DND-41 (cell line): ENCODE measurements at regions not wholly inside any gene's neighbourhood (a gene's known extent, or its start where the extent isn't known, plus 50 kb on each side); places are given as distances from the start of the nearest gene placed in this dataset.

ENCODE experiments used
- ATAC-seq: fragments of 200-7000 bp; cut with Tn5 transposase; 3 replicates; pipeline ENCODE4 v1.9.1; 2021; ENCODE audit warnings: low read depth; ENCODE audit not compliant: insufficient read depth
- DNase-seq: peaks from one replicate; pipeline ENCODE4 v3.0.0-alpha.2; 2020
- H2AFZ ChIP-seq: 2 replicates; pipeline ENCODE4 v1.6.0; 2012; ENCODE audit warnings: low read depth, low read length
- H3K27ac ChIP-seq: 2 replicates; pipeline ENCODE4 v1.5.1; 2012; ENCODE audit warnings: low read length, inconsistent platforms
- H3K27me3 ChIP-seq: fragments of 200-600 bp; sonication (generic); 2 replicates; pipeline ENCODE4 v1.6.0; 2012; ENCODE audit warnings: low read length, mild to moderate bottlenecking, inconsistent platforms; ENCODE audit not compliant: insufficient read depth, poor library complexity
- H3K36me3 ChIP-seq: 2 replicates; pipeline ENCODE4 v1.5.1; 2012; ENCODE audit warnings: low read length, inconsistent platforms; ENCODE audit not compliant: insufficient read depth
- H3K4me1 ChIP-seq: 2 replicates; pipeline ENCODE4 v1.5.1; 2012; ENCODE audit warnings: mild to moderate bottlenecking, low read length; ENCODE audit not compliant: insufficient read depth
- H3K4me2 ChIP-seq: 2 replicates; pipeline ENCODE4 v1.6.0; 2012; ENCODE audit warnings: mild to moderate bottlenecking, moderate library complexity, low read length, inconsistent platforms; ENCODE audit not compliant: insufficient read depth
- H3K4me3 ChIP-seq, 2 experiments: fragments of 200-600 bp in 1 of 2; shearing (Covaris generic) in 1 of 2; 2 replicates each; pipeline ENCODE4 v1.5.1; 2012 to 2016; ENCODE audit warnings: inconsistent platforms in 2 of 2, low read length in 2 of 2, mild to moderate bottlenecking in 2 of 2, low read depth in 1 of 2, moderate library complexity in 1 of 2
- H3K79me2 ChIP-seq: 2 replicates; pipeline ENCODE4 v1.6.0; 2012; ENCODE audit warnings: low read length, inconsistent platforms; ENCODE audit not compliant: insufficient read depth
- H3K9ac ChIP-seq: 2 replicates; pipeline ENCODE4 v1.6.0; 2012; ENCODE audit warnings: low read depth, mild to moderate bottlenecking, inconsistent platforms, low read length, moderate library complexity
- H3K9me3 ChIP-seq: 2 replicates; pipeline ENCODE4 v1.5.1; 2012; ENCODE audit warnings: low read length, moderate library complexity, mild to moderate bottlenecking, inconsistent platforms; ENCODE audit not compliant: insufficient read depth, severe bottlenecking
- H4K20me1 ChIP-seq: 2 replicates; pipeline ENCODE4 v1.6.0; 2012; ENCODE audit warnings: low read length; ENCODE audit not compliant: insufficient read depth
- EZH2 ChIP-seq: IDR thresholded peaks from 3 replicates; pipeline ENCODE4 v1.6.1; 2012; ENCODE audit warnings: borderline replicate concordance, low read depth, mild to moderate bottlenecking, moderate library complexity, low read length, inconsistent platforms; ENCODE audit not compliant: severe bottlenecking
- TF ChIP-seq, protein P1 (sequence below): IDR thresholded peaks from 2 replicates; pipeline ENCODE4 v1.5.1; 2012; ENCODE audit warnings: borderline replicate concordance, low read length, moderate library complexity, mild to moderate bottlenecking; ENCODE audit not compliant: poor library complexity, severe bottlenecking; ENCODE audit errors: extremely low read depth

DNA sequence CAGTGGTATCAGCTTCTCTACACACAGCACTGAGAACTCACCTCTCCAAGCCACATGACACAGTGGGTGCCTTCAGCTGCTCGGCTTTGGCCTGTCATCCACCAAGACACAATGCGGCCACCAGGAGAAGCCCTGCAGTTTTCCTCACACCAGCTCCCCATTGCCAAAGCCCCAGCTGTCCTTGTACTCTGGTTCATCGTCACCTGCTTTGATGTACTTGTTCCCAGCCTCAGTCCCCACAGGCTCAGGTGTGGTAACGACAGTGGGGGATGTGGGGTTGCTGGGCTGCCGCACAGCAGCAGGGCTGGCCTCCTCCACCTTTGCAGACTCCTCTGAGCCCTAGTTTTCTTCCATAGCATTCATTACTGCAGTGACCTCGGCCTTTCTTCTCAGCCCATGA, 387.3 kb downstream of the MEIS1 start:
- H3K79me2 ChIP-seq: no peaks in the 10 kb centered on the region
- H3K27ac ChIP-seq: no peak overlapping the region
- H3K9me3 ChIP-seq: peaks cover 2% of the 10 kb centered on the region
- H2AFZ ChIP-seq: no peak overlapping the region
- H3K4me3 ChIP-seq: no peak overlapping the region
- TF ChIP-seq EZH2: no peak
- no peaks in the 10 kb centered on the region for H4K20me1 ChIP-seq
- H3K4me2 ChIP-seq: no peak overlapping the region
- no peaks in the 10 kb centered on the region for H3K27me3 ChIP-seq
- H3K9ac ChIP-seq: no peak overlapping the region
- no peaks in the 10 kb centered on the region for H3K36me3 ChIP-seq
- DNase-seq (no peak), ATAC-seq (no peak)
- no peaks in the 10 kb centered on the region for H3K4me1 ChIP-seq

DNA sequence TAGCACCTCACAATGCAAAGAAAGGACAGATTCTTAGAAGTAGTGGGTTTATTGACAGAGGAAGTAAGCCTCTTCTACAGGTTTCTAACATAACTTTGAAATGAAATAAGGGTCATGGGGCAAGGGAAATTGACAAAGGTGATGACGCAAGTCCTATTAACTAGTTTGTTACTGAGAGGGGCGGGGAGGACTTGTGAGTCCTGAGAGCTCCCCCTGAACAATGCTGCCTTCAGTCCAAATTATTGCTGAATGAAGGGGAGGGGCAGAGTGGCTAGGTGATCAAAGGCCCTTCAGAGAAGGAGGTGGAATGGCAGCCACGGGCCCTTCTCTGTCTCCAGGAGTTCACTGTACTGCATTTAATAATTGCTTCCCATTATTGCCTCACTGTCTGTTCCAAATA, 390.0 kb downstream of the MEIS1 start:
- Histone ChIP-seq H2AFZ (no peak overlapping the region), H3K9ac (no peak overlapping the region), H3K27me3 (no peaks in the 10 kb centered on the region), H3K4me3 (no peak overlapping the region), H3K36me3 (no peaks in the 10 kb centered on the region), H3K4me1 (no peaks in the 10 kb centered on the region), H3K27ac (no peak overlapping the region), H3K9me3 (no peaks in the 10 kb centered on the region), H4K20me1 (no peaks in the 10 kb centered on the region), H3K79me2 (no peaks in the 10 kb centered on the region), H3K4me2 (no peak overlapping the region)
- ATAC-seq (no peak), DNase-seq (no peak)
- TF ChIP-seq EZH2: no peak
- TF ChIP-seq, protein P1, sequence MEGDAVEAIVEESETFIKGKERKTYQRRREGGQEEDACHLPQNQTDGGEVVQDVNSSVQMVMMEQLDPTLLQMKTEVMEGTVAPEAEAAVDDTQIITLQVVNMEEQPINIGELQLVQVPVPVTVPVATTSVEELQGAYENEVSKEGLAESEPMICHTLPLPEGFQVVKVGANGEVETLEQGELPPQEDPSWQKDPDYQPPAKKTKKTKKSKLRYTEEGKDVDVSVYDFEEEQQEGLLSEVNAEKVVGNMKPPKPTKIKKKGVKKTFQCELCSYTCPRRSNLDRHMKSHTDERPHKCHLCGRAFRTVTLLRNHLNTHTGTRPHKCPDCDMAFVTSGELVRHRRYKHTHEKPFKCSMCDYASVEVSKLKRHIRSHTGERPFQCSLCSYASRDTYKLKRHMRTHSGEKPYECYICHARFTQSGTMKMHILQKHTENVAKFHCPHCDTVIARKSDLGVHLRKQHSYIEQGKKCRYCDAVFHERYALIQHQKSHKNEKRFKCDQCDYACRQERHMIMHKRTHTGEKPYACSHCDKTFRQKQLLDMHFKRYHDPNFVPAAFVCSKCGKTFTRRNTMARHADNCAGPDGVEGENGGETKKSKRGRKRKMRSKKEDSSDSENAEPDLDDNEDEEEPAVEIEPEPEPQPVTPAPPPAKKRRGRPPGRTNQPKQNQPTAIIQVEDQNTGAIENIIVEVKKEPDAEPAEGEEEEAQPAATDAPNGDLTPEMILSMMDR: no peak

DNA sequence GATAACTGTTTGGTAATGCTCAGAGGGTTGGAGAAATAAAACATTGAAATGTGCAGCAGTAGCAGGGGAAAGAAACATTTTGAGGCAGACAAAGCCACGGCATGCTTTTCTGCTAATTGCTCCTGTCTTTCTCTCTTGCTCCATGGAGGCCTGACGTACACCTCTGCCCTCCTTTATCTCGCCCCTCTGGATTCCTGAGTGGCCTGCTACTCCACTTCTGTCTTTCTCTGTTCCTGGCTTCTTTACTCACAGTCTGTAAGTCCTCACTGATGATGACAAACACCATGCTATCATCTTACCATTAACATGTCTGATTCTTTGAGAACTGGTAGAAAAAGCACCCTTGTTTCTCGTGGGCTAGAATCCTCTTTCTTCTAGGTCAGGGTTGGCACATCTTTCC, 392.9 kb downstream of the MEIS1 start:
- ATAC-seq (no peak), DNase-seq (no peak)
- Histone ChIP-seq H3K36me3 (no peaks in the 10 kb centered on the region), H3K27ac (no peak overlapping the region), H3K4me2 (no peak overlapping the region), H3K9me3 (no peaks in the 10 kb centered on the region), H3K9ac (no peak overlapping the region), H3K27me3 (no peaks in the 10 kb centered on the region), H3K4me3 (no peak overlapping the region), H4K20me1 (no peaks in the 10 kb centered on the region), H3K4me1 (no peaks in the 10 kb centered on the region), H2AFZ (no peak overlapping the region), H3K79me2 (no peaks in the 10 kb centered on the region)
- TF ChIP-seq EZH2: no peak
- TF ChIP-seq, protein P1: no peak

DNA sequence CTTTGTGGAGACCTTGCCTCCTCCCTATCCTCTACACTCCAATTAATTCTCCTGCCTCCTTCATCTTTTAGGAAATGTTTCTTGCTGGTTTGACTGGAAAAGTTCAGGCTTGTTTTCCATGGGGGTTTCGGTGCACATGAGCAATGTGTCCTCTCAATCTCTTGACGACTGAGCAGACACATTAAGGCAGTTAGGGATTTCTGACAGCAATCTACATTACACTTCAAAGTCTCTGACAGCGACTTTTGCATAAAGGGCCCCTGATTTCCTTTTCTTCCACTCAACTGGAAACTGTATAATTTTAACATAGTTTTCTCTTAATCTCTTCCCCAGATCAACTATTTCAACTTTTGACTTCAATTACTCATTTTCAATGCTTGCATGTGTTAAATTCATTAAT, 394.0 kb downstream of the MEIS1 start:
- Histone ChIP-seq H4K20me1 (no peaks in the 10 kb centered on the region), H3K4me1 (no peaks in the 10 kb centered on the region), H3K4me3 (no peak overlapping the region), H3K9ac (no peak overlapping the region), H3K27me3 (no peaks in the 10 kb centered on the region), H3K27ac (no peak overlapping the region), H2AFZ (no peak overlapping the region), H3K36me3 (no peaks in the 10 kb centered on the region), H3K9me3 (no peaks in the 10 kb centered on the region), H3K79me2 (no peaks in the 10 kb centered on the region), H3K4me2 (no peak overlapping the region)
- DNase-seq (no peak), ATAC-seq (no peak)
- TF ChIP-seq EZH2: no peak
- TF ChIP-seq, protein P1: no peak
